Erythroblast (primary cell): ENCODE measurements at regions not wholly inside any gene's neighbourhood (a gene's known extent, or its start where the extent isn't known, plus 50 kb on each side); places are given as distances from the start of the nearest gene placed in this dataset.

Source experiments
- GATA1 ChIP-seq: IDR thresholded peaks from 2 replicates; pipeline ENCODE4 v1.6.1; 2011; ENCODE audit warnings: low read depth, mild to moderate bottlenecking, control low read depth, low read length, moderate library complexity
- POLR2A ChIP-seq: IDR thresholded peaks from 2 replicates; pipeline ENCODE4 v1.6.1; 2011; ENCODE audit warnings: mild to moderate bottlenecking, low read length

DNA sequence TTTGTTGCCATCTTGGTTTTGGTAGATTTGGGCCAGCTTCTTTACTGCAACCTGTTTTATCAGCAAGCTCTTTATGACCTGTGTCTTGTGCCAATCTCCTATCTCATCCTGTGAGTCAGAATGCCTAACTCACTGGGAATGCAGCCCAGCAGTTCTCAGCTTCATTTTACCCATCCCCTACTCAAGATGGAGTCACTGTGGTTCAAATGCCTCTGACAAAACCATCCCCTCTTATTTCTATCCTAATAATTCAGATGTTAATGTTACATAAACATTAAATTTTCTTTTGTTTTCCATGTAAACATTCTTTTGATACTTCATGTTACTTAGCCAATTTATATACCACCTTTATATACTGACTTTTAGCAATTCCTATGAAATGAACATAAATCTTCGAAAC is 746.3 kb downstream of the CDH18 start:
- TF ChIP-seq POLR2A (no peak), GATA1 (no peak)
